ENCODE measurements at regions not wholly inside any gene's neighbourhood (a gene's known extent, or its start where the extent isn't known, plus 50 kb on each side); places are given as distances from the start of the nearest gene placed in this dataset.
"Not testable (repeated sequence)": the region's sequence is repeated elsewhere in the genome, so short reads cannot be mapped to it uniquely, and the experiment has no call there.

DNA sequence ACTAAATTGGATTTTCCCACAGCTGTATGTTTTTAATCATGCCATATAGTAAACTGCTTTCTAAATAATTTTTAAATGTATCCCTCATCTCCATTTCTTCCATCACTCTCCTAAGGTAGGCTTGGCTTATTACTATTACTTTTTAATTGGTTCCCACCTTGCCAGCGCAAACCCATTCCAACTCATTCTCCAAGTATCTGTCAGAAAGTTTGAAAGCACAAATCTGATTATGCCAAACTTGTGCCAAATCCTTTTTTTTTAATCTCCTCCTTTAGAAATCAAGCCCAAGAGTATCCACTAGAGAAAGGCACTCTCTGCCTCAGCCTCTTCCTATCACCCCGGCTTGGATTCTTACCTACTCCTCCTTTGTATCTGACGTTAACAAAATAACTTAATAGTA, 784.5 kb downstream of the TBL1XR1 start:
- no peak for DNase-seq

DNA sequence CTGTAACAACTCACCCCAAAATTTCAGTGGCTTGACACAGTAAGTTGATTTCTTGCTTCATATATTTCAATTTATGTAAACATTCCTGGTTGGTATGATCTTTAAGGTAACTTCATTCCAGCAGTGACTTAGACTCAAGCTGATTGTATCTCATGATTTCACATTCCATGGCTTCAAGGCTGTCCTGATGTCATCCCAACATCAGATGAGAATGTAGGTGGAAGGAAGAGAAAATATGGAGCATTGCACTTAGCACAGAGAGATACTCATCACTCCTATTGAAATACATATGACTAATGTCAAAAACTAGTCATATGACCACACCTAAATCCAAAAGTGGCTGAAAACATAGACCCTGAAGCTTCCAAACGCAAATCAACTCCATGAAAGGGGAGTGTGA, 793.8 kb downstream of the TBL1XR1 start:
- no peak for DNase-seq

DNA sequence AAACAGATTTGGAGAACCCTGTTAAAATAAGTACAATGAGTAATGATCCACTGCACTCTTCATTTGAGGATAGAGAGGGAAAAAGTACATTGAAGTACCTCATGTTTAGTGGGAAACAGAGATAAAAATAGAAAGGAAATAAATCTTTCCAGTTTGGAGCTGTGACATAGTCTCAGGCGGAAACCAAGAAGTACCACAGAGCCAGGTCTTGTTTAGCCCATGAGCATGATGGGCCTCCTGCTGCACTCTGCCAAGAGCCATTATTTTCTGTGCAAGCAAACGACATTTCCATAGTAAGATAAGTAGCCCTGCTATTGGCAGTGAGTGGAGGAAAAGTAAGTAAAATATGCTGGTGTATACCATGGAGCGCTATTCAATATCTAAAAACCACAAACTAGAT, 796.1 kb downstream of the TBL1XR1 start:
- no peak for DNase-seq

DNA sequence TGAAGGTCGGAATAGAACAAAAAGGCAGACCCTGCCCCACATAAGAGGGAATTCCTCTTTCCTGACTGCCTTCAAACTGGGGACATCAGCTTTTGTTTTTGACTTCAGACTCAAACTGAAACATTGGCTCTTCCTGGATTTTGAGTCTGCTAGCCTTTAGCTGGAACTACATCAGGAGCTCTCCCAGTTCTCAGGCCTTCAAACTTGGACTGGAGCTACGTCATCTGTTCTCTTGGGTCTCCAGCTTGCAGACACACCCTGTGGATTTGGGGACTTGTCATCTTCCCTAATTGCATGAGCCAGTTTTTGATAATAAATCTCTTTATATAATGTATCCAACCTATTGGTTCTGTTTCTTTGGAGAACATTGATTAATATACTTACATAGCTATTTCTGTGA, 798.1 kb downstream of the TBL1XR1 start:
- DNase-seq = no peak

DNA sequence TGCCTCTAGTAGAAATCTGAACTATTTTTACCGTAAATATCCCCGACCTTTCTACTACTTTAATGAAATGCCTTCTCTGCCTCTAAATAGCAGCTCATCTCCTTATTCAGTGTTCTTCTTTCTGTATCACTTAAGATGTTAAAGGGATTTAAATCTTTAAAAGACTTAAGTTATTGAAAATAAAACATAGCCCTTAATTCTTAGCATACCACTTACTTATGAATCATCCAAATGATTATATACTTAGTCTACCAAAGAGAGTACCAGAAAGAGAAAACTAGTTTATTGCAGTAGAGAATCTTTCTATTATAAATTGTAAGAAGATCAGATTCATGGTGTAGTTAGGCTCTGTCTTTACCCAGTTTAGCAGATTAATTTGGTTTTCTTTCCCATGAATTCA, 802.0 kb downstream of the TBL1XR1 start:
- DNase-seq = no peak

DNA sequence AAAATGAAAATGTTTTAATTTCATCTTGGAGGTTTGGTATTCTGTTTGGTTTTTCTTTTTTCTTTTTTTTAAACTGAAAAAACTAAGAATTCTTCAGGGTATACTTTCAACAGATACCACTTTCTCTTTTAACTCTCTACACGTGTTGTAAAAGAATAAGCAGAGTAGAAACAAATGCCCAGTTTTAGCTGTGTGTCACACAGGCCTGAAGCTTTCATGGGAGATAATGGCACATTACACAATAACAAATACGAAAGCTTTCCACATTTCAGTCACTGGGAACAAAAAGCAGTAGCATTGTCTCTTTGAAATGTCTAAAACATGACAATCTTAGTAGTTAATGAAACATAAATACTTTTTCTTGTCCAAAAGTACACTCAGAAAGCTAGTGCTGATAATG, 818.5 kb downstream of the TBL1XR1 start:
- no peak for DNase-seq

DNA sequence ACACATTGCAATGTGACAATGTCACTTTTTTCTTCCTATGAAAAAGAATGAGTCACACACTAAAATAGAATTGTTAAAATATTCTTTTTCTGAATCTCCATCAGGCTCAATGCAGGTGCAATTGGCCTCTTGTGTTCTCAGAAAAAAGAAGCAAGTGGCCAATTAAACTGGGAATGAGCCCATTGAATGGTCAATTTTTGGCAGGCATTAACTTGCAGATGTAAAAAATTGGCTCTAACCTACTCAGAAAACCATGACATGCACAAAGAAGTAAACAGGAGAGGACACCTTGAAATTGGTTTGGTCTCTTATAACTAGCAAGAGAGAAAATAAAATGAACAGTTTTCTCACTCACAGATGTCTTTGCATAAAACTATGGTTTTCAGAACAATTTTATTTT, 820.8 kb downstream of the TBL1XR1 start:
- DNase-seq = no peak

DNA sequence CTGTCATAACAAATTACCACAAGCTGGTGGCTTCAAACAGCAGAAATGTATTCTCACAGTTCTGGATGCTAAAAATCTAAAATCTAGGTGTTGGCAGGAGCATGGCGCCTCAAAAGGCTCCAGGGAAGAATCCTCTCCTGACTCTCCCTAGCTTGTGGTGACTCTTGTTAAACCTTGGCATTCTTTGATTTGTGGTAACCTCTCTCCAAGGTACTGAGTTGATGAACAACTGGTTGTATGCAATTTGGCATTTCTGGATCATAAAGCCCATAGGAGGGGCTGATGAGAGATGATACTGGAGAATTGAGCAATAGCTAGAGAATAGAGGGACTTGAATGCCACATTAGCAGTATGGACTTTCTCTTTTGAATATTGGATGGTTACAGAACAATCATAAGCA, 821.8 kb downstream of the TBL1XR1 start:
- DNase-seq = no peak

DNA sequence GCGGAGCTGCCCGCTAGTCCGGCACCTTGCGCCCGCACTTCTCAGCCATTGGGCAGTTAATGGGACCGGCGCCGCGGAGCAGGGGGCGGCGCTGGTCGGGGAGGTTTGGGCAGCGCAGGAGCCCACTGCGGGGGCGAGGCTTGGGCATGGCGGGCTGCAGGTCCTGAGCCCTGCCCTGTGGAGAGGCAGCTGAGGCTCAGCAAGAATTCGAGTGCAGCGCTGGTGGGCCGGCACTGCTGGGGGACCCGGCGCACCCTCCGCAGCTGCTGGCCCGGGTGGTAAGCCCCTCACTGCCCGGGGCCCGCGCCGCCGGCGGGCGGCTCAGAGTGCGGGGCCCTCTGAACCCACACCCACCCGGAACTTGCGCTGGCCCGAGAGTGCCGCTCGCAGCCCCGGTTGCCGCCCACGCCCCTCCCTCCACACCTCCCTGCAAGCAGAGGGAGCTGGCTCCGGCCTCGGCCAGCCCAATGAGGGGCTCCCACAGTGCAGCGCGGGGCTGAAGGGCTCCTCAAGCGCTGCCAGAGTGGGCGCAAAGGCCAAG, 835.0 kb downstream of the TBL1XR1 start:
- no peak for DNase-seq

DNA sequence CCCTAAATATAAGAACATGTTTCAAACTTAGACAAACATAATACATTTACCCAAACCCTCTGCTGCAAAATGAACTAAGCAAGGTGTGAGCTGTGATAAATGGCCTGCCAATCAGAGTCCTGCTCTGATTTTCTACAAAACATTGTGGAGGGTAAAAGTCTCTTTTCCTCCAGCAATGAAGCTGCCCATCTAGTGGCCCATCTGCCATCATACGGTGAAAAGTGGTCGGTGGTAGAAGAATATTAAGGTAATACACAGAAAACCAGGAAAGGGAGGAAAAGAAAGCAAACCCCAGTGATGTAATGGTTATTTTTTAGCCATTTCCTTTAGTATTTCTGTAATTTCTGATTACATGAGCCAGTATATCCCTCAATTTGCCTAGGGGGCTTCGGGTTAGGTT, 838.1 kb downstream of the TBL1XR1 start:
- DNase-seq = no peak

DNA sequence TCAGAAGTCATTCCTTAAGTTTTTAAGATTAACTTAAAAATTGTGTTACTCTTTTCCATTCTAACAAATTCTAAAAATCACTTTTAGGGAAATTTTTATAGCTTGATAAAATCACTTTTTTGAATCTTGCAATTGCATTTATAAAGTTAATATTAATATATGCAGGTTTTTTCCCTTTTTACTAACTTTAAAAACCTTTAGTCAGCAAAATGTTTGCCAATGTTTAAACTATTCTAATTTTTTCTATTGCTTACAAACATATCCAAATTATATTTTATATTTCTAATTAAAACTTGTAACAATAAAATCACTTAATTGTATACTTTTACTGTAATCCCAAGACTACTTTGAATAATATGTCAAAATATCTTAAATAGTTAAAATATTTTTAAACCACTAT, 839.4 kb downstream of the TBL1XR1 start:
- DNase-seq = no peak

DNA sequence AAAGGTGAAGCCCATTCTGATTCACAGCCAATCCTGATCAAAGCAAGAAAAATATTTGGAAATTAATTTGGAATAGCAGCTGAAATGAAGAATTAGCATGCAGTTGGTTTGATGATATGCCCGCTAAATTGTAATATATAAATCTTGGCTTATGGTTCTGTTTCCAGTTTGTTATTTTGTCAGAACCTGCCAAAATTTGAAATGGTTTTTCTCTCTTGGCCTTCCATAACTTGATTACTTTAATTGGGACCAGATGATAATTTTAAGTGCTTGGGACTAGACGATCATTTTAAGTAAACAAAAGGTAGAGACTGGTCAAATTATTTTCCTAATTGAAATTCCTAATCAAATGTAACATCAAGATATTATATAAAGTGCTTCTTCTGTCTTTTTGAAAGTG, 842.4 kb downstream of the TBL1XR1 start:
- no peak for DNase-seq

DNA sequence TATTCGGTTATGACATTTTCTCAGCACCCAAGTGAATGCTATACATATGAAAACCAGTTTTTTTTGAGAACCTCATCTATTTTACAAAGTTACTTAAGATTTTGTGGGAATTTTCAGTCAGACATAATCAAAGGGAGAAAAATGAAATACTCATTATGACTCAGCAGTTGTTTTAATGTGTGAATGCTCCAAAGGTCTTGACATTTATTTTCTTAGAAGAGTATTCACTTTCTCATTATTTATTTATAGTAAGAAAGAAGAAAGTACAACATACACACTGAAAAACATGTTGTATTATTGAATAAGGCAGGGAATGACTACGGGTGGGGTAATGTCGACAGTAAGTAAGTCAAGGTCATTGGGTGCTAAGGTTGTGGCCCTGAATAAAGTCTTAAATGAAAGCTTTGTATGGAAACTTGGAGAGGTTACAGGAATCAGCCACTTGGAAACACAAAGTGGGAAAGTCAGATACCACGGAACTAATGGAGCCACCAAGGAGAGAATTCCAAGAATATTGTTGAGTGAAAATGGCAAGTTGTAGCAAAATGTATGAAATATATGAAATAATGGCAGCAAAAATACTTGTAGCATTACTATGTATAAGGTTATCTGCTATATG, 844.5 kb downstream of the TBL1XR1 start:
- no peak for DNase-seq

DNA sequence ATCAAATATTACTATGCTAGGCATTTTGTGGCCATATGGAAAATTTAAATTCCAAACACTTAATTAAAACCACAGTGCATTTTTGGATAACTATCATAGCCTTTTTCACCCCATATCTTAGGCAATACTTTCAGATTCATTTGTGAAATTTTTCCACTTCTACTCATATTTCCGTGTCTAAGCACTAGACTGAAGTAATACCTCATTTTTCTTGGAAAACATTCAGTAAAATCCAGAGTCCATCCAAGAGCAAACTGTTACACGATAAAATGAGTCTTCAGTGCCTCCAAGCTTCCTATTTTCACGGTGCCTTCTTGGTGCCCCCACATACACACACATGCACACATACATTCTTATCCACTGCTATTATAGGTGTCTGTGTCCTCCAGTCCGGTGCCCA, 845.9 kb downstream of the TBL1XR1 start:
- no peak for DNase-seq

DNA sequence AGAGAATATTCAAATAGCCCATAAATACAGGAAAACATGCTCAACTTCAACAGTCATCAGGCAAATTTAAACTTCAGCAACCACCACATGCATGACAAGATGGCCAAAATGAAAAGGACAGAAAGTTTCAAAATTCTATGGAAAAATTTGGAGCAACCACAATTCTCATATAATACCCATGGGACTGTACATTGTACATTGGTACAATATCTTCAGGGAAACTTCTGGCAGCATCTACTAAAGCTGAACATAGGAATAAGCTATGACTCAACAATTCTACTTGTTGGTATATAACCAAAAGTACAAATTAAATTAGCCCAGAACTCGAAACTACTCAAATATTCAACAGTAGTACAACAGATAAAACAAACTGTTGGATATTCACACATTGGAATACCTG, 847.6 kb downstream of the TBL1XR1 start:
- no peak for DNase-seq

DNA sequence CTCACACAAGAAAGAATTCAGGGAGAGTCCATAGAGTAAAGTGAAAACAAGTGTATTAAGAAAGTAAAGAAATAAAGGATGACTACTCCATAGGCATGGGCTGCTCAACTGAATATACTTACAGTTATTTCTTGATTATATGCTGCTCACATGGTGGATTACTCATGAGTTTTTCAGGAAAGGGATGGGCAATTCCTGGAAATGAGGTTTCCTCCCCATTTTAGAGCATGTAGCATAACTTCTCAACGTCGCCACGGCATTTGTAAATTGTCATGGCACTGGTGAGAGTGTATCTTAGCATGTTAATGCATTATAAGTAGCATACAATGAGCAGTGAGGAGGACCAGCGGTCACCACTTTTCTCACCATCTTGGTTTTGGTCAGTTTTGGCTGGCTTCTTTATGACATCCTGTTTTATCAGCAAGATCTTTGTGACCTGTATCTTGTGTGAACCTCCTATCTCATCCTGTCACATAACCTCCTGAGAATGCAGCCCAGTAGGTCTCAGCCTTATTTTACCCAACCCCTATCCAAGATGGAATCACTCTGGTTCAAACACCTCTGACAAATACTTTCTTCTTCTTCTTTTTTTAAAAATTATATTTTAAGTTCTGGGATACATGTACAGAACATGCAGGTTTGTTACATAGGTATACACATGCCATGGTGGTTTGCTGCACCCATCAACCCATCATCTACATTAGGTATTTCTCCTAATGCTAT, 849.7 kb downstream of the TBL1XR1 start:
- no peak for DNase-seq

DNA sequence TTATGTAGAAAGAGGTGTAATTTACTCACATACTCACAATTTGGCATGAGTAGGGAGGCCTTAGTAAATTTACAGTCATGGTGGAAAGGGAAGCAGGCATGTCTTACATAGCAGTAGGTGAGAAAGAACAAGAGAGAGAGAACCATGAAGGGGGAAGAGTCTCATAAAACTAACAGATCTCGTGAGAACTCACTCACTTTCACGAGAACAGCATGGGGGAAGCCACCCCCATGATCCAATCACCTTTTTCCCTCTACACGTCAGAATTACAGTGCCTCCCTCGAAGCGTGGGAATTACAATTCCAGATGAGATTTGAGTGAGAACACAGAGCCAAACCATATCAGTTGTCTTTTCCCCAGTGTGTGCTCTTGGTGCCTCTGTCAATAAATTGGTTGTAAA, 855.3 kb downstream of the TBL1XR1 start:
- no peak for DNase-seq

DNA sequence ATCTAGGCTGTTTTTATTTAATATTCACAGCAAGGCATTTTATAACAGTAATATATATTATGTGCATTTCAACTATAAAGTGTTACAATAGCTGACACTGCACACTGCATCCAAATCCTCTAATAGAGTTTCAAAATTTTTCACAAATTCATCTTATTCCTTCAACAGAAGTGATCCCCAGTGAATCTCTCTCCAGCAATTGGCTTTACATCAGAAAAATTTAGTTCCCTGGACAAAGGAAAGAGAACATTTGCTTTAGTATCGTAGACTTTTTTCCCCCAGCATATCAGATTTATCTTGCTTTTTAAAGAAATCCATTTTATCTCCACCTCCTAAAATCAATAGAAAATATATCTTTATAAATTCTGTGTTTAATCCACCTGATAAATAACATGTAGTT, 868.6 kb downstream of the TBL1XR1 start:
- DNase-seq = no peak

DNA sequence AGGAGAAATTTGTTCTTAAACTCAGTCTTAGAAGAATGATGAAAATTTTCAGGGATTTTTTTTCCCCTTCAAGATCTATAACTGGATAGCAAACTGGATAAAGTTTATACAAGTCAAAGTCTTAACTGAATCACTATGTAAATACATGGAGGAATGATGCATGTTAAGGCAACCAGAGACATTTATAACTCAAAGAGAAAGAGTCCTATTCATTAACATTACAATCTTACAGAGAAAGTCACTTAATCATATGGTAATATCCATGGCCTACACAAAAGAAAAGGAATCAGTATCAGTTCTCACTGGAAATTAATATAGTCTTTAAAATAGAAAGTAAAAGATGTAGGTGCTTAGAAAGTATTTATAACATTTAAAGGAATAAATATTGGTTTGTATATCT, 869.1 kb downstream of the TBL1XR1 start:
- no peak for DNase-seq

DNA sequence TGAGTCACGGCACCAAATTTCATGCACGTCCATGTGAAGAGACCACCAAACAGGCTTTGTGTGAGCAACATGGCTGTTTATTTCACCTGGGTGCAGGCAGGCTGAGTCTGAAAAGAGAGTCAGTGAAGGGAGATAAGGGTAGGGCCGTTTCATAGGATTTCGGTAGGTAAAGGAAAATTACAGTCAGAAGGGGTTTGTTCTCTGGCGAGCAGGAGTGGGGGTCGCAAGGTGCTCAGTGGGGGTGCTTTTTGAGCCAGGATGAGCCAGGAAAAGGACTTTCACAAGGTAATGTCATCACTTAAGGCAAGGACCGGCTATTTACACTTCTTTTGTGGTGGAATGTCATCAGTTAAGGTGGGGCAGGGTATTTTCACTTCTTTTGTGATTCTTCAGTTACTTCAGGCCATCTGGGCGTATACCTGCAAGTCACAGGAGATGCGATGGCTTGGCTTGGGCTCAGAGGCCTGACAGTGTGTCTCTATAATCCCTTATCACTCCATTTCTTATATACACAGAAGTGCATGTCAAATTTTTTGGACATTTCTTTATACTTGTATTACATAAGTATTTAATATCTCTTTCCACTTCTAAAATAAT, 870.3 kb downstream of the TBL1XR1 start:
- not testable (repeated sequence) for DNase-seq

DNA sequence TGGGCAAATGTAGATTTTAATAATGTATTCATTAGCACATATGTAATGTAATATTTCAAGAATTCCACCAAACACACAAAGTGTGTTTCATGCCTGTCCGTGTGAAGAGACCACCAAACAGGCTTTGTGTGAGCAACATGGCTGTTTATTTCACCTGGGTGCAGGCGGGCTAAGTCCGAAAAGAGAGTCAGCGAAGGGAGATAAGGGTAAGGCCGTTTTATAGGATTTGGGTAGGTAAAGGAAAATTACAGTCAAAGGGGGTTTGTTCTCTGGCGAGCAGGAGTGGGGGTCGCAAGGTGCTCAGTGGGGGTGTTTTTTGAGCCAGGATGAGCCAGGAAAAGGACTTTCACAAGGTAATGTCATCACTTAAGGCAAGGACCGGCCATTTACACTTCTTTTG, 875.8 kb downstream of the TBL1XR1 start:
- DNase-seq = not testable (repeated sequence)

DNA sequence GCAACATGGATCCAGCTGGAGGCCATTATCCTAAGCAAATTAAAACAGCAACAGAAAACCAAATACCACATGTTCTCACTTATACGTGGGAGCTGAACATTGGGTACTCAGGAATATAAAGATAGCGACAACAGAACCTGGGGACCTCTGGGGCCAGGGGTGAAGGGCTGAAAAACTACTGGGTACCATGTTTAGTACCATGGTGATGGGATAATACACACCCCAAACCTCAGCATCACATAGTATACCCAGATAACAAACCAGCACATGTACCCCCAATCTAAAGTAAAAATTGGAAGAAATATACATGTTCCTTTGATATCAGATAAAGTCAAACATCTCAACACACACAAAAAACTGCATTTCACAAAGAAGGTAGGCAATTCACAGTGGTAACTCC, 876.2 kb downstream of the TBL1XR1 start:
- DNase-seq = no peak

DNA sequence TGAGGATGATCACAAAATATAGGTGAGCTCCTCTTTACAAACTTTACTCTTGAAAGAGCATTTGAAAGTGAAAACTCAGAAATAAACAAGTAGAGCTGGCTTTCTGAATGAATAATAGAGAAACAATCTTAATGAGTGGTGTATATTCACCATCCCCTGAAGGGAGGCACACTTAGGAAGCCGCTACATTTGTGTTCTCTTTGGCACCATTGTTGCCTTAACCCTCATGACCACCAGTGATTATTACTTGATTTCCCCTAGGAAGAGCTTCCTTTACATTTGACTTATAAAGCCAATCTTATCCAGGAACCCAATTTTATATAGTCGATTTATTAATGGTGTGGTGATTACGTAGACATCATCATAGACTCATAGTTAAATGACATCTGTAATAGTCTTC, 883.9 kb downstream of the TBL1XR1 start:
- no peak for DNase-seq

DNA sequence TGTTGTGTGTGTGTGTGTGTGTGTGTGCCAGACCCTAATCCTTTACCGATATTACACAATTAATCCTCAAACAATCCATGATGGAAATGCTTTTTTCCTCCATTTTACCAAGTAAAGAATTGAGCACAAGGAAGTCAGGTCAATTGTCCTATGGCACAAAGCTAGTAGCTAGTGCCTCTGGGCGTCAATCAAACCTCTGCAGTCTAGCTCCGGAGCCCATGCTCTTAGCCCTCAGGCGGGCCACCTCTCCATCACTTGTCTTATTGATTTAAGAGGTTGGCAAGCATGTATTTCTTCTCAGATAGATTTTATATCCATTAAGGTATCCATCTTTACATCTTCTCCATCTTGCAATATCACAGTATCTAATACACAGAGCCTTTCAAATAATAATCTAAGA, 886.6 kb downstream of the TBL1XR1 start:
- DNase-seq = no peak

Data from inflammatory macrophage treated with lipopolysaccharide for 1 hour (primary cell).